DMS53 treated with DMSO at 0.1 percent for 48 hours (cell line): ENCODE measurements at regions not wholly inside any gene's neighbourhood (a gene's known extent, or its start where the extent isn't known, plus 50 kb on each side); places are given as distances from the start of the nearest gene placed in this dataset.

Experiments
- DNase-seq: peaks from one replicate; lab custom pipeline; 2025; ENCODE audit not compliant: unreplicated experiment; lab: John Stamatoyannopoulos, UW

DNA sequence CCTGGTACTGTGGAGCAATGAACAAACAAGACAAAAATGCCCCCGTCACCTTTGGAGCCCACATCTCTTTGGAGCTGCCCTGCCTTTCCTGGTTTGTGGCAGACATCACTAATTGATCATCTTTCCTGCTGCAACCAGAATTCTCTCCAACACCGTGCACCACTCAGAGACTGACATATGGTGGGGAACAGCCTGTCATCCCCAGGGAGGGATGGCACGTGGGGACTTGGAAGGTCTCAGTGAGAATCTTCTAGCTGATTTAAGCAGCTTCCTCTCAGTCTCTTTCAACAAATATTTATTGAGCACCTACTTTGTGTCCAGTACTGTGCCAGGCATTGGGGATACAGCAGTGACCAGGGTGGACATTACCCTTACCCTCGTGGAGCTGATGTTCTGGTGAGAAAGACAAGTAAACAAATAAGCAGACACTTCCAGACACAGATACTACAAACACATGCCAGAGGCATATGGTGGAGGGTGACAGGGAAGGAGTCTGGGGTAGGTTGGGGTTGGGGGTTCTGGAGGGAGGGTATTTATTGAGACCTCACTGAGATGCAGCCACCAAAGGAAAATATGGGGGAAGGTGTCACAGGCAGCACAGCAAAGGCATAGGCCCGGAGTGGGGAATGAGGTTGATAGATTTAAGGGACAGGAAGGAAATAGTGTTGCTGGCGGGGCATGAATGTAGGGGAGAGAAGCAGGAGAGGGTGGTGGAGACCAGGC lies 82.3 kb downstream of the CEBPB start:
- no peak for DNase-seq

DNA sequence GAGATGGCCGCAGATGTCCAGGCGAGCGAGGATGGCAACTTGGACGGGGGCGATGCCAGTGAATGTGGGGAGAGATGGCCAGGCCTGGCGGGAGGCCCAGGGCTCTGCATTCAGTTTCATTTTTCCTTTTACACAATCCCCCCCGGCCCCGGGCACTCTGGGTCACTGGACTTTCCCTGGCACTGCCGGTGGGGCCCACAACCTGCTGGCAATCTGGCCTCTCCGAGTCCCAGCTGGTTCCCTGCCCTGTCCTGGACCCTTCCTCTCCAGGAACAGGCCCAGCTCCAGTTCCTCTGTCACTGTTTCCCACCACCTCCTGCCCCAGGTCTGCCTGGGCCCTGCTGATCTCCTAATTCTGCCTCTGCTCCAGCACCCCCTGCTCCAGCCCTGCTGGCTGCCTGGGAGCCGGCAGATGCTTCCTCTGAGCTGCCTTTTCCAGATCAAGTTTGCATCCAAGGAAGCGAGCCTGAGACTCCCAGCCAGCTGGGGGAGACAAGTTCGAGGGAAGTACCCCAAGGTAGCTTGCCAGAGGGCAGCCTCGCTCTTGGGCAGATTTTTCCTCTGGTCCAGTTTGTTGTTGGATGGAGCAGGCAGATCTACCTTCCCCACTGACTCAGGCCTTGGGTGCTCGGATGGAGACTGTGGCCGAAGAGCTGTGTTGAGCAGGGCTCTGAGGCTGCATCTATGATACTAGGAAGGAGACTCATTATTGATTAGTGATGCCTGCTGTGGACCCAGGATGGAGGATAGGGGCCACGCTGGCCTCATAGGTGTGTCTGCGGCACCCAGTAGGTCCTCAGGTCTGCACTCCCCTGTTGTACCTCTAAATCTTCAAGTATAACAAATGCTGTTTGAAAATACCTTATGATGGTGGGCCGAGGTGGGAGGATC lies 83.2 kb downstream of the CEBPB start:
- DNase-seq = no peak

DNA sequence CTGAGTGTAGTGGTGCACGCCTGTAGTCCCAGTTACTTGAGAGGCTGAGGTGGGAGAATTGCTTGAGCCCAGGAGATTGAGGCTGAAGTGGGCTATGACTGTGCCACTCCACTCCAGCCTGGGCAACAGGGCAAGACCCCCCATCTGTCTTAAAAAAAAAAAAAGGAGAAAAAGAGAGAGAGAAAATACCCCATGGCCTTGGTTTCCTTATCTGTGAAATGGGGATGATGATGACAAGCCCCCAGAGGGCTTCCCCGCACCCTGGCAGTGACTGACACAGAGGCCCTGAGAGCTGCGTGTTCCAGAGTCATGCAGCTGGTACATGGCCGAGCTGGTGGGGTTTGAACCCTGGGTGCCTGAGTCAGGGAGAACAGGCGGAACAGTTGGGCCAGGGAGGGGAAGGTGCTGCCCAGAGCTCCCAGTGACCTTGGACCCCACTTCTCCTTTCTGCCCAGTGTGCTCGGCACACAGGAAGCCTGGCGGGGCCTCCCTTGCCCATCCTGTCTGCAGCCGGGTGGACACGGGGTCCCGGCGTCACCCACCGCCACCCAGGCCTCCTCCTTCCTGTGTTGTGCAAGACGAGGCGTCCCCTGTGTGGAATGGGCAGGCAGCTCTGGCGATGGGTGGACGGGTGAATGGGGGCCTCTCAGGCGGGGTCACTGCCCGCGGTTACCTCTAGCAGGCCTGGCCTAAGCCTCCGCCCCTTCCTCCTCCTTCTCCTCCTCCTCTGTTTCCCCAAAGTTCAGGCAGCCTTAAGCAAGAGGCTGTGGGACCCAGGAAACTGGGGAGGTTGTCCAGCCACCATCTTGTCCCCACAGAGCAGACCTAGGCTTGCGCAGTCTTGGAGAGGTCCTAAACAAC lies 84.2 kb downstream of the CEBPB start:
- DNase-seq = no peak

DNA sequence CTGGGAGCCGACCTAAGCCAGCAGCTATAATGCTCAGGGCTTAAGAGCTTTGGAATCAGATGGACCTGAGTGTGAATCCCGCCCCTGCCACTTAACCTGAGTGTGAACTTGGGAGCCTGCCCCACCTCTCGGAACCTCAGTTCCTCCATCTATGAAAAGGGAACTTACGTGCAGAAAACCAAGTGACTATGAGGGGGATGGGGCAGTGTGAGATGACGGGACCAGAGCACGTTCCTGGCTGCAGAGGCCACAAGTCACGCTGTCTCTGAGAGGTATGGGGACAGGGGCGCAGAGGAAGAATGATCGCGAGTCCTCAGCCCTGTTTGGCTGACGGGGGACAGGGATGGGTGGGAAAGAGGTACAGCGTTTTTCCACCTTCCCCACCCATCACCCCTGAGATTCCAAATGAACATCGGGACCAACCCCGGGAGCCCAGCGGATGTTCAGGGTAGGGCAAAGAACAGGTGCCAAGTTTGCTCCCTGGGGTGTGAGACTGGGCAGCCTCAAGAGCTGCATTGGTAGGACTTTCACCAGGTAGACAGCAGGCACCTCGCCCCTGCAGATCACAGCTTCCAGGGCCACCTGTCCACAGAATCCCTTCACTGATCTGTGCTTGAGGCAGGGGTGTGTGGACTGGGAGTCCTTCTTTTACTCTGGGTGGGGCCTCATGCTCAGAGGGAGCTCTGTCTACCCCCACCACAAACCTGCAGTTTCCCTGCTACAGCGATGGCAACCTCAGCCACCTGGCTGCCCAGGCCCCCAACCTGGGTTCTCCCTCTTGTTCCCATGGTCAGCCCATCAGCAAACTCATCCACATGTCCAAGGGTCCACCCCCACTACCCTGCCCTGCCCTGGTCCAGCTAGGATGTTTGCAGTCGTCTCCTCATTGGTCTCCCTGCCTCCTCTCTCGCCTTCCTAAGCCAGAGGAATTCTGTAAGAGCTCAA lies 85.8 kb downstream of the CEBPB start:
- DNase-seq = no peak

DNA sequence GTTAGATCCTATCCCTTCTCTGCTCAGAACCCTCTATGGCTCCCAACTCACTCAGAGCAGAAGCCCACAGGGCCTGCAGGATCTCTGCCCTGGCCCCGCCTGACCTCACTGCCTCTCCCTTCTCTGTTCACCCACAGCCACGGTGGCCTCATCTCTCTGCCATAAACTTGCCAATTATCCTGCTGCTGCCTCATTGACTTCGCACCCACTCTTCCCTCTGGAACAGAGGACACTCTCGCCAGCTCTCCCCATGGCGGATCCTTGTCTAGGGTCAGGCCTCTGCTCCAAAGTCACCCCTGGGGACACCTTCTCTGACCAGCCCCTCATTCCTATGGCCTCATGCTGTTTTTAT lies 86.4 kb downstream of the CEBPB start:
- no peak for DNase-seq

DNA sequence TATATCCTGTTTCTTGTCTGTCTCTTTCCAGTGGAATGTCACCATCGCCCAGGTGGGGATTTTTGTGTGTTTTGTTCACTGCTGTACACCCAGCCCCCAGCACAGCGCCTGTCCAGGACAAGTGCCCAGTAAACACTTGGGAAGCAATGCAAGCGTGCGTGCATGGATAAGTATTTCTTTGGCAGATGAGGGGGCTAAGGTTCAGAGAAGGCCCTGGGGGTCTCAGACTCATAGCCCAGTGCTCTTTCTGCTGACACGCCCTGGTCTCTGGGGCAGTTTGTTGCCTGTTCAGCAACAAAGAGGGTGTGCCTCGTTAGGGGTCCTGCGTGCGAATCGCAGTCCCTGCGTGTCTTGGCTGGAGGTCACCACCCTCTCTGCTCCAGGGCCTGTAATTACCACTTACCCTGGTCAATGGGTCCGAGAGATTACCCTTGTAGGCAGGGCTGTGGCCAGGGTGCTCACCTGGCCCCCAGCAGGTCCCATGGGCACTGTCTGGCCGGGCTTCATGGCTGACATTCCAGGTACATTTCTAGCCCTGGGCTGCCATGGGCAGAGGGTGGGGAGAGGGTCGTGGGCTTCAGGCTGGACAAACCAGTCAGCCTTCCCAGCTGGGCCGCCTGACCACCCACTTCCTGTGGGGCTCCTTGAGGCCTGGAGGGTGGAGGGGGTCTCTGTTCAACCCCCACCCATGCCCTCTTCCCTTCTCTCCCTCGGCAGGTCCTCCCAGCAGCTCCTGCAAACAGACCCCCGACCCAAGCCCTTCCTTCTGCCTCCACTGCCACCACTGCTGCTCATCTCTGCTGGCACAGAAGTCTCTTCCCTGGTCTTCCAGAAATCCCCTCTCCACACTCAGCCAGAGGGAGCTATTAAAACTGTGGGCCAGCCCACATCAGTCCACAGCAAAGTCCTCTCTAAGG lies 87.1 kb downstream of the CEBPB start:
- DNase-seq = no peak

DNA sequence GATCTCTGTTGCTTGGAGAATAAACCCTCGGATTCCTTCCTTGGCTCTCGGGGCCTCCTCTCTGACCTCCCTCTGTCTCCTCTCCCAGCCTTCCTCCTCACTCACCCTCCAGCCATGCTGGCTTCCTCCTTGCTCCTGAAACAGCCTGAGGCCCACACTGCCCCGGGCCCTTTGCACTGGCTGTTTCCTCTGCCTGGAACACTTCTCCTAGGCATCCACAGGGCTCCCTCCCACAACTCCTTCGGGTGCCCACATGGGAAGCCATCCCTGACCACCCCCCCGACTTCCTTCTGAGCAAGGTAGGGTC lies 87.7 kb downstream of the CEBPB start:
- no peak for DNase-seq

DNA sequence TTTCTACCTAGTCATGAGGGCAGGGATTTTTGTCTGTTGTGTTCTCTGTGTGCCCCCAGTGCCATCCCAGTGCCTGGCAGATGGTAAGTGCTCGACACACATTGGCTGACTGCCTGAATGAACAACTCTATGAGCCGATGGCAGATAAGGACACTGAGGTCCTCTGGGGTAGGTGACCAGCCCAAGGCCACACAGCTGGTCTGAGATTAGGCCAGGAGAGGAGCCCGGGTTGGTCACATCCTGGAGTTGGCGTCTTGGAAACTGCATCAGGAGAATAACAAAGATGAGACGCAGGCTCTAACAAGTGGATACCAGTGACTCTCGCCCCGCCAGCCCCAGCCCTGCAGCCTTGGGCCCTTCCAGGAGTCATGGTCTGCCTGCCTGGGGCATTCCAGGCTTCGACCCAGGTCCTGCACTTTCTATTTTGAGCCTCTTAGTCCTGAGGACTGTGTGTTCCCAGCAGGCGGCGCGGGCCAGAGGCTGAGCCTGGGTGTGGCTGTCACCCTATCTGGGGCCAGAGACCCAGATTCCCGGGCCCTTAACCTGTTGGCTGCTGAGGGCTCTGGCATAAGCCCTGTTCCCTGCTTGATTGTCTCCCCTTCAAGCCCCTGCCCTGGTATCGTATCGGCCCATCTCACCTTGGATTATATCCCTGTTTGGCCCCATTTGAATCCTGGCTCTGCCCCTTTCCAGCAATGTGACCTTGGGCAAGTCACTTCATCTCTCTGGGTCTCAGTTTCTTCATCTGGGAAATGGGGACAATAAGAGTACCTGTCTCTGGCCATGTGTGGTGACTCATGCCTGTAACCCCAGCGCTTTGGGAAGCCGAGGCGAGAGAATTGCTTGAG lies 88.3 kb downstream of the CEBPB start:
- no peak for DNase-seq

DNA sequence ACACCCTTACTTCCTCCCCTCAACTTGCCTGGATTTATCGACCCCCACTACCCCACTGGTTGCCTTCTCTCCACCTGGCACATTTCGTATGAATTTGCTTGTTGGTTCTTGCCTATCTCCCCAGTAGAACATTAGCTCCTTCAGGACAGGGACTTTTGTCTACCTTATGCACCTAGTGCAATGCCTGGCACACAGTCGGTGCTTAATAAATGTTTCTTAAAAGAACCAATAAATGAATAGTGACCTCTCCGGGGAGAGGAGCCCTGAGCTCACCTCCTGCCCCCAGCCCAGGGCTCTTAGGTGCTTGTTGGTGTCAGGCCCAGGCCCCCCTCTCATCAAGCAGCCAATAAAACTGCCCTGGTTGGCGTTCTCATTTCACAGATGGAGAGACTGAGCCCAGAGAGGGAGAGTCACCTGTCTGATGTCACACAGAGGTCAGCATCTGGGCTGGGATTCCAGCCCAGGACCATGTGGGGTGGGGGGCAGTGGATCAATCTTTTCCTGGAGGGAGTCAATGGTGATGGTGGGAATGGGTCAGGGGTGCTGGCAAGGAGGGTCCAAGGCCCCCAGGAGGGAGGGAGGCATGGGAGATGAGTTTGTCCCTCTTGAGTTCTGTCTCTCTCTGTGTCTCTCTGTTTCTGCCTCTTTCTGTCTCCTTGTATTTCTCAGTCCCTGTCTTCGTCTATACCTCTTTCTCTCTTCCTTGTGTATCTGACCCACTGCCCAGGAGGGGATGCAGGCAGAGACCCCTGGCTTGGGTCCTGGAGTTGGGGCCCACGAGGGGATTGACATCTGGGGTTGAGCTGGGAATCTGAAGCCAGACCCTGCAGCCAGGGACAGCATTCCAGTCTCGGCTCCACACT lies 89.6 kb downstream of the CEBPB start:
- DNase-seq = no peak

DNA sequence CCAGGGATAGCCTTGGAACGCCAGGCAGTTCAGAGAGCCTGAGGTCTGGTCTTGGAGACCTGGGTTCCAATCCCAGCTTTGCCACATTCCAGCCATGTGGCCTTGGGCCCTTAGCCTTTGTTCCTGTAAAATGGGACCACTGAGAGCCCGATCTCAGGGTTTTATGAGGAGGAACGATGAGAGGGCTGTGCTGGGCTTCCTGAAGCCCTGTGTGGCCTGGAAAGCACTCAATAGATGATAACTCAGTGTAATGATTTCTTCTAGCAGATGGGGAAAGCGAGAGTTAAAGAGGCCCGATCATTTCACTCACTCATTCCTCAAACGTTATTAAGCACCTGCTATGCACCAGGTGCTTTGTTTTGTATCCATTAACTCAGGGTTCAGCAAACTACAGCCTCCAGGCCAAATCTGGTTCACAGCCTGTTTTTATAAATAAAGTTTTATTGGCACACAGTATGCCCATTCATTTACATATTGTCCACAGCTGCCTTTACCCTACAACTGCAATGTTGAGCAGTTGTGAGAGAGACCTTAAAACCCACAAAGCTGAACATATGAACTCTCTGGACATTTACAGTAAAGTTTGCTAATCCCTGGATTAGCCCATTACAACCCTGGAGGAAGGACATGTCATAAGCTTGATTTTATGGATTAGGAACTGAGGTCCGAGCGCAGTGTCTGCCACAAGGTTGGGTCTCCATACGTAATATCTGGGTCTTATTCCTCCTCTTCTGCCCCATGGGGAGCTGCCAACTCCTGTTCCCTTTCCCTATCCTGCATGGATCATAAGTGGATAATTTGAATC lies 90.4 kb downstream of the CEBPB start:
- DNase-seq = no peak

DNA sequence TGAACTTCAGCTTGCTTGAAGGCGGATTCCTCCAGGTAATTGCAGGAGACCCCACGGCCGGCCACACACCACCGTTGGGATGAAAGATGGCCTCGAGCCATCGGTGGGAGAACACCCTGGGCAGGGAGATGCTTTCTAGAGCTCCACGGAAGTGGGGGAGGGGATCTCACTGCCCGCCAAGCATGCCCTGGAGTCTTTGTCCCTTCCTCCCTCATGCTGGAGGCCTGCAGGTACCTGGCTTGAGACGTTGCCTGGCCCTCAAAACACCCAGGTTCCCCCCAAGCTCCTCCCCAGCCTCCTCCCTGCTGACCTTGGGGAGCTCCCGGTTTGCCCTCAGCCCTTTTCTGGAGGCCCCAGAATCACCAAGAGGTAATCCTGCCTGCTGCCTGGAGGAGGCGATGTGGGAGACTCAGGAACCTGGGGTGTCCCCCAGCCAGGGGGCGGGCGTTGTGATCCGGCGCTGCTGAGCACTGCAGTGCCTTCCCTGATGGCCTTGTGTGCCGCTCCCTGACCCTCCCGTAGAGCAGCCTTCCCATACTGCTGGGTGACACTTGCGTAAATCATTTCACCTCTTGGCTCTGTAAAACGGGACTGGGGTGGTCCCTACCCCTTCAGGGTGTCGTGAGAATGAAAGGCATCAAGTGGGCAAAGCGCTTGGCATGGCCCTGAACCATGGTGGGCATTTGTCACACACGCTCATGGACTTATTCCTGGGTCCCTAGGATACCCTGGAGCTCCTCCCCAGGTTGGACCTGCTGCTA lies 91.4 kb downstream of the CEBPB start:
- no peak for DNase-seq

DNA sequence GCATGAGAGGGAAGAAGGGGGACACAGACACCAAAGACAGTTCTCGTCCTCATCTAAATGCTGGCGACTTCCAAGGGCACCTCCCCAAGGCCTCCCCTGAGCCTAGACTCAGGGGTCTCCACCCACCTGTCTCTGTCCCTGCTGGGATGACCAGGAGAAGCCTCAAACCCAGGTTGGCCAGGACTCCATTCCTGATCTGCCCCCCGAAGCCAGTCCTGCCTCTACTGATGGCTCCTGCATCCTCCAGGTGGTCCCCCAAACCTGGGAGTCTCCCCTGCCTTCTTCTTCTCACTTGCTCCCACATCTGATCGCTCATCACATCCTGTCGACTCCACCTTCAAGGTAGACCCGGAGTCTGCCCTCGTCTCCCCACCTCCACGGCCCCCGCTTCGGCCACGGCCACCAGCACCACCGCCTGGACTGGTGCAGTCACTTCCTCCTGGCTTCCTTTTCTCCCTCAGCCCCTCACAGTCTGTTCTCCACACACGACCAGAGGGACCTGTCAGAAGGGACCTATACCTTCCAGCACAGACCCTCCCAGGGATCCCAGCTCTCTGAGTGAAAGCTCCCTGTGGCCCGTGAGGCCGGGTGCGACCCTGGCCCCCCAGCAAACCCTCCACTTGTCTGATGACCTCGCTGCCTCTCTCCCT lies 92.1 kb downstream of the CEBPB start:
- no peak for DNase-seq

DNA sequence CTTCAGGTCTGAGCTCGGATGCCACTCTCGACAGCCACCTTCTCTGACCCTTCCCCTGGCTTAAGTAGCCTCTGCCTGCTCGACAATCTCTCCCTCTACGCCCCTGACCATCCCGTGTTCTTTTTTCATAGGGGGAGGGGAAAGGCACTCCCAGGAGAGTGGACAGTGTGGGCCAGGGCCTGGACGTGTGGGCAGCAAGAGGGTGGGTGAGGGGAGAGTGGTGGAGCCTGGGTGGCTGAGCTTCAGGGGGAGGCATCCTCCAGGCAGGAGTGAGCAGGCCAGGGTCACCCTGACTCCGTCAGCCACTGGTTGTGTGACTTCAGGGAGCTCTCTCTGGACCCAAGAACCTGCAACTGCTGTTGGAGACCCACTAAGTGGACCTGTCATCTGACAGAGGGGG lies 92.7 kb downstream of the CEBPB start:
- DNase-seq = no peak

DNA sequence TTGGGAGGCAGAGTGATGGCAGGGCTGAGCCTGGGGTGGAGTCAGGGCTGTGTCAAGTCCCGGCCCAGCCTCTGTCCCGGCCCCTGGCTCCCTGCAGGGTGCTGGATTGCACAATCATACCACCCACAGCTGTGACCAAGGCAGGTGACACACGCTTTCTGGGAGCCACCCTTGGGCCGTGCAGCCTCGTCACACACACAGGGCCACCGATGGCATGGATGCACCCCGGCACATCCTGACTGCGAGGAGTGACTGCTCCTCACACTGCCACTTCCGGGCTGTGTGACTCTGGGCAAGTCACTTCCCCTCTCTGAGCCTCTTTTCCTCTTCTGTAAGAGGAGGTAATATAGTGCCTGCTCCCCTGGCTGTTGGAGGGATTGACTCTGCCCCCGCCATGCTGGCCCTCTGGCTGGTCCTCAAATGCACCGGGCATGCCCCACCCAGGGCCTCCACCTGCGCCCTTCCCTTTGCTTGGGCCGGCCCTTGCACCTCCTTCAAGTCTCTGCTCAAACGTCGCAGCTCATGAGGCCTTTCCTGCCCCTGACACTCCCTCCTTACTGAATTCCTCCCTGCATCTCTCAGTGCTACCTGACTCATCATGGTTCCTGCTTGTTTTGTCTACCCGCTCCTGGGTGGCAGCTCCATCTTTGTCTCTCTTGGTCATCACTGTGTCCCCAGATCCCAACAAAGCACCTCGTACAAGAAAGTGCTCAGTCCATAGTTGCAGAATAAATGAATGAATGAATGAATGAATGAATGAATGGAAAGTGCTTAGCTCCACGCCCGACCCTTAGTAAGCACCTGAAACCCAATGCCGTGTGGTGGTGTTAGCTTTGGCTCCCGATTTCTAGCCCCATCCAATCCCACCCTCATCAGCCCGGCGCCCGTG lies 93.5 kb downstream of the CEBPB start:
- no peak for DNase-seq
